Neutrophil (primary cell): ENCODE measurements at regions not wholly inside any gene's neighbourhood (a gene's known extent, or its start where the extent isn't known, plus 50 kb on each side); places are given as distances from the start of the nearest gene placed in this dataset.

Experiments
- H3K27ac ChIP-seq: fragments of 200-600 bp; sonication (generic); 2 replicates; pipeline ENCODE4 v1.5.1; 2016; ENCODE audit warnings: mild to moderate bottlenecking, moderate library complexity
- H3K27me3 ChIP-seq: fragments of 200-600 bp; sonication (generic); 2 replicates; pipeline ENCODE4 v1.6.0; 2016; ENCODE audit warnings: mild to moderate bottlenecking
- H3K36me3 ChIP-seq: fragments of 200-600 bp; sonication (generic); 2 replicates; pipeline ENCODE4 v1.5.1; 2017
- H3K4me1 ChIP-seq, 2 experiments: fragments of 200-600 bp in 1 of 2; sonication (generic) in 1 of 2; 1 replicate in 1 of 2; 2 replicates in 1 of 2; pipeline versions ENCODE4 v1.5.1 to v1.6.1; 2013 to 2016; ENCODE audit warnings: low read depth in 1 of 2, low read length in 1 of 2, mild to moderate bottlenecking in 1 of 2, moderate library complexity in 1 of 2; ENCODE audit not compliant: control insufficient read depth in 1 of 2, insufficient read depth in 1 of 2
- H3K4me3 ChIP-seq, 2 experiments: fragments of 200-600 bp in 1 of 2; sonication (generic) in 1 of 2; 1 replicate in 1 of 2; 2 replicates in 1 of 2; pipeline ENCODE4 v1.5.1; 2013 to 2016; ENCODE audit warnings: low read depth in 1 of 2, low read length in 1 of 2, mild to moderate bottlenecking in 1 of 2, moderate library complexity in 1 of 2
- H3K9me3 ChIP-seq: fragments of 200-600 bp; sonication (generic); 2 replicates; pipeline ENCODE4 v1.5.1; 2016
- CTCF ChIP-seq: fragments of 200-600 bp; sonication (generic); IDR thresholded peaks from 2 replicates; pipeline ENCODE4 v1.5.1; 2016; ENCODE audit warnings: antibody characterized with exemption

GRCh38 chr9:106724566-106724965 is 138.4 kb upstream of the ZNF462 start:
- no peak for TF ChIP-seq CTCF

GRCh38 chr9:106726070-106726815 is 136.7 kb upstream of the ZNF462 start:
- H3K27me3 ChIP-seq = no peaks in the 10 kb centered on the region
- no peaks in the 10 kb centered on the region for H3K36me3 ChIP-seq
- H3K9me3 ChIP-seq = no peaks in the 10 kb centered on the region
- no peaks in the 10 kb centered on the region for H3K4me1 ChIP-seq
- no peak overlapping the region for H3K4me3 ChIP-seq
- no peak for TF ChIP-seq CTCF
- no peak overlapping the region for H3K27ac ChIP-seq

More at GRCh38 chr9:106724566-106724965, 138.4 kb upstream of the ZNF462 start:
- Histone ChIP-seq H3K27ac (no peak overlapping the region), H3K4me1 (no peaks in the 10 kb centered on the region), H3K9me3 (no peaks in the 10 kb centered on the region), H3K27me3 (no peaks in the 10 kb centered on the region), H3K4me3 (no peak overlapping the region), H3K36me3 (no peaks in the 10 kb centered on the region)

- Histone ChIP-seq H3K4me1 (no peaks in the 10 kb centered on the region), H3K9me3 (no peaks in the 10 kb centered on the region), H3K4me3 (no peak overlapping the region), H3K36me3 (no peaks in the 10 kb centered on the region), H3K27me3 (no peaks in the 10 kb centered on the region), H3K27ac (no peak overlapping the region)
- no peak for TF ChIP-seq CTCF
These were observed 135.0 kb upstream of the ZNF462 start for GRCh38 chr9:106727969-106728368.

- Histone ChIP-seq H3K36me3 (no peaks in the 10 kb centered on the region), H3K9me3 (no peaks in the 10 kb centered on the region), H3K27me3 (no peaks in the 10 kb centered on the region), H3K27ac (no peak overlapping the region), H3K4me1 (no peaks in the 10 kb centered on the region), H3K4me3 (no peak overlapping the region)
- no peak for TF ChIP-seq CTCF
These were observed 134.1 kb upstream of the ZNF462 start for GRCh38 chr9:106728860-106729259.

GRCh38 chr9:106731910-106732309 is 131.1 kb upstream of the ZNF462 start:
- no peak for TF ChIP-seq CTCF
- Histone ChIP-seq H3K4me1 (no peaks in the 10 kb centered on the region), H3K9me3 (no peaks in the 10 kb centered on the region), H3K4me3 (no peak overlapping the region), H3K36me3 (no peaks in the 10 kb centered on the region), H3K27ac (no peak overlapping the region), H3K27me3 (no peaks in the 10 kb centered on the region)
